GM23338 (cell line): ENCODE measurements at regions not wholly inside any gene's neighbourhood (a gene's known extent, or its start where the extent isn't known, plus 50 kb on each side); places are given as distances from the start of the nearest gene placed in this dataset.

Experiments used
- ATAC-seq: fragments of 200-7000 bp; cut with Tn5 transposase; 3 replicates; pipeline ENCODE4 v1.9.1; 2020
- DNase-seq: peaks from one replicate; pipeline ENCODE4 v3.0.0-alpha.2; 2015; ENCODE audit warnings: low spot score
- H2AFZ ChIP-seq: fragments of 200-600 bp; sonication (generic); 2 replicates; pipeline ENCODE4 v1.8.0; 2016; ENCODE audit warnings: antibody characterized with exemption, mild to moderate bottlenecking, moderate library complexity
- H3F3A ChIP-seq: fragments of 200-600 bp; sonication (generic); replicated peaks from 2 replicates; pipeline ENCODE4 v1.8.0; 2017; ENCODE audit warnings: antibody characterized with exemption, mixed run types, low read depth
- H3K27ac ChIP-seq: fragments of 200-600 bp; sonication (generic); 2 replicates; pipeline ENCODE4 v1.6.1; 2016; ENCODE audit warnings: low read depth
- H3K27me3 ChIP-seq: fragments of 200-600 bp; sonication (generic); 2 replicates; pipeline ENCODE4 v1.8.0; 2016; ENCODE audit warnings: mild to moderate bottlenecking, mixed run types, moderate library complexity; ENCODE audit not compliant: insufficient read depth
- H3K36me3 ChIP-seq: fragments of 200-600 bp; sonication (generic); 2 replicates; pipeline ENCODE4 v1.8.0; 2016; ENCODE audit warnings: mild to moderate bottlenecking; ENCODE audit not compliant: insufficient read depth
- H3K4me1 ChIP-seq: fragments of 200-600 bp; sonication (generic); 2 replicates; pipeline ENCODE4 v1.8.0; 2016; ENCODE audit warnings: mild to moderate bottlenecking, moderate library complexity; ENCODE audit not compliant: insufficient read depth
- H3K4me2 ChIP-seq: fragments of 200-600 bp; sonication (generic); 2 replicates; pipeline ENCODE4 v1.7.1; 2017; ENCODE audit warnings: mixed run types
- H3K4me3 ChIP-seq: fragments of 200-600 bp; sonication (generic); 2 replicates; pipeline ENCODE4 v1.6.1; 2016; ENCODE audit warnings: mixed run types
- H3K79me2 ChIP-seq: fragments of 200-600 bp; sonication (generic); replicated peaks from 2 replicates; pipeline ENCODE4 v1.8.0; 2017; ENCODE audit warnings: mild to moderate bottlenecking; ENCODE audit not compliant: insufficient read depth
- H3K9me2 ChIP-seq: fragments of 200-600 bp; sonication (generic); 2 replicates; pipeline ENCODE4 v1.8.0; 2017; ENCODE audit not compliant: insufficient read depth
- H4K20me1 ChIP-seq: fragments of 200-600 bp; sonication (generic); replicated peaks from 2 replicates; pipeline ENCODE4 v1.8.0; 2017; ENCODE audit warnings: mild to moderate bottlenecking; ENCODE audit not compliant: insufficient read depth
- H3K27ac Mint-ChIP-seq: 2 replicates; pipeline ENCODE4 v1.8.0; 2020; ENCODE audit warnings: inconsistent platforms, mild to moderate bottlenecking, moderate library complexity, mixed read lengths
- H3K27me3 Mint-ChIP-seq: 3 replicates; pipeline ENCODE4 v1.8.0; 2022; ENCODE audit warnings: low read depth, mild to moderate bottlenecking, moderate library complexity, mixed read lengths, inconsistent platforms; ENCODE audit not compliant: insufficient read depth, poor library complexity
- H3K36me3 Mint-ChIP-seq: 3 replicates; pipeline ENCODE4 v1.8.0; 2021; ENCODE audit warnings: low read depth, mild to moderate bottlenecking, inconsistent platforms, moderate library complexity, mixed read lengths
- H3K4me1 Mint-ChIP-seq: 3 replicates; pipeline ENCODE4 v1.8.0; 2020; ENCODE audit warnings: mild to moderate bottlenecking, inconsistent platforms, mixed read lengths
- H3K4me3 Mint-ChIP-seq: 3 replicates; pipeline ENCODE4 v1.8.0; 2021; ENCODE audit warnings: moderate library complexity, mild to moderate bottlenecking, inconsistent platforms, mixed read lengths
- H3K9me3 Mint-ChIP-seq: 3 replicates; pipeline ENCODE4 v1.8.0; 2020; ENCODE audit warnings: moderate library complexity, mild to moderate bottlenecking, inconsistent platforms, mixed read lengths
- CREB1 ChIP-seq: fragments of 250-450 bp; sonication (Bioruptor Pico); IDR thresholded peaks from 2 replicates; pipeline ENCODE4 v1.5.0; 2020; ENCODE audit warnings: low read depth, mild to moderate bottlenecking, moderate library complexity
- EZH2 ChIP-seq: fragments of 200-600 bp; sonication (generic); IDR thresholded peaks from one replicate; pipeline ENCODE4 v1.8.0; 2017; ENCODE audit warnings: antibody characterized with exemption, mild to moderate bottlenecking, low read depth; ENCODE audit not compliant: unreplicated experiment
- EZH2phosphoT487 ChIP-seq: fragments of 200-600 bp; sonication (generic); IDR thresholded peaks from one replicate; pipeline ENCODE4 v1.8.1; 2018; ENCODE audit warnings: antibody characterized with exemption; ENCODE audit not compliant: unreplicated experiment
- JUNB ChIP-seq: IDR thresholded peaks from one replicate; pipeline ENCODE4 v1.6.1; 2016; ENCODE audit warnings: antibody characterized with exemption; ENCODE audit not compliant: unreplicated experiment
- NANOG ChIP-seq: IDR thresholded peaks from 2 replicates; pipeline ENCODE4 v1.6.1; 2016; ENCODE audit warnings: antibody characterized with exemption, borderline replicate concordance
- POLR2AphosphoS5 ChIP-seq: IDR thresholded peaks from 2 replicates; pipeline ENCODE4 v1.6.1; 2016; ENCODE audit warnings: antibody characterized with exemption, low read depth
- STAT1 ChIP-seq: IDR thresholded peaks from one replicate; pipeline ENCODE4 v1.6.1; 2016; ENCODE audit warnings: antibody characterized with exemption; ENCODE audit not compliant: unreplicated experiment
- ZNF331 ChIP-seq: fragments of 250-450 bp; sonication (Bioruptor Pico); IDR thresholded peaks from 2 replicates; pipeline ENCODE4 v1.5.0; 2020; ENCODE audit warnings: low read depth, mild to moderate bottlenecking, moderate library complexity
- TF ChIP-seq, protein P1 (sequence below), 2 experiments: fragments of 200-600 bp in 1 of 2; sonication (generic) in 1 of 2; conservative IDR thresholded peaks; 2 replicates each; pipeline versions ENCODE4 v1.5.1 to v1.6.1; 2016 to 2017; ENCODE audit warnings: antibody characterized with exemption in 2 of 2, low read depth in 2 of 2, mild to moderate bottlenecking in 2 of 2, moderate library complexity in 1 of 2
- TF ChIP-seq, protein P2 (sequence below): IDR thresholded peaks from 2 replicates; pipeline ENCODE4 v1.6.1; 2016; ENCODE audit warnings: antibody characterized with exemption
- TF ChIP-seq, protein P3 (sequence below): IDR thresholded peaks from one replicate; pipeline ENCODE4 v1.6.1; 2018; ENCODE audit warnings: antibody characterized with exemption; ENCODE audit not compliant: unreplicated experiment

DNA sequence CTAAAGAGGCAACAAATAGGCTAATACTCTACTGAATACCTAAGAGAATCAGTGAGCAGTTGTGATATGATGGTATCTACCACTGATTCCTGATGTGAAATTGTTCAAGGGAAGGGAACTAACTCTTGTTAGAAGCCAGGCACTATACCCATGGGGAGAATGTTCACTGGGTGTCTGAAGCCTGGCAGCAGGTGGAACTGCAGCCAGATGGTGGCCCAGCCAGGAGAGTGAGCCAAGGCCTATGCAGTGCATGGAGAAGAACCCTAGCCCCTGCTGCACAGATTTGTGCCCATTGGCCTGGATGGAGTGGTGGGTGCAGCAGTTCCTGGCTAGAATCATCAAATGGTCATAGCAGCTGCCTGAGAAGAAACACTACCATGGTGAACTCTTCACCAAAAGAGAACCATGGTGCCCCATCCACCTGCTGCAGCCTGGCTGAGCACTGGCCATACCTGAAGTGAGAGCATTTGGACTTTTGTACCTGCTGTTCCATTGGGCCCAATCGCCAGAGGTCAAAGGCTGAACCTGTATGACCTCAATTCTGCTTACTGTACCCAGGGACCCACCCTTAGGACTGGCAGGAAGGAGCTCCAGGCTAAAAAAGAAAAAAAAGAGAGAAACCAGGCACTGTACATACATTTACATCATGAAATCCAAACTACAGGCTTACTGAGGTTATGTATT is 118.8 kb upstream of the IVNS1ABP start:
- Histone ChIP-seq H3K27ac (no peak overlapping the region), H3K36me3 (no peaks in the 10 kb centered on the region), H4K20me1 (no peaks in the 10 kb centered on the region), H3K4me3 (no peak overlapping the region), H3K4me1 (no peaks in the 10 kb centered on the region), H3F3A (no peaks in the 10 kb centered on the region), H3K4me2 (no peak overlapping the region), H3K27me3 (no peaks in the 10 kb centered on the region), H3K79me2 (no peaks in the 10 kb centered on the region), H2AFZ (no peak overlapping the region), H3K9me2 (peaks cover 18% of the 10 kb centered on the region)
- Mint-ChIP-seq H3K27me3 (no peaks in the 10 kb centered on the region), H3K4me1 (no peaks in the 10 kb centered on the region), H3K36me3 (no peaks in the 10 kb centered on the region), H3K4me3 (no peak overlapping the region), H3K9me3 (no peaks in the 10 kb centered on the region), H3K27ac (no peak overlapping the region)
- no peak for TF ChIP-seq ZNF331 (CRISPR knock-in tag)
- no peak for TF ChIP-seq EZH2phosphoT487
- no peak for DNase-seq
- ATAC-seq = no peak; the same call in 2 of the 3 replicates

DNA sequence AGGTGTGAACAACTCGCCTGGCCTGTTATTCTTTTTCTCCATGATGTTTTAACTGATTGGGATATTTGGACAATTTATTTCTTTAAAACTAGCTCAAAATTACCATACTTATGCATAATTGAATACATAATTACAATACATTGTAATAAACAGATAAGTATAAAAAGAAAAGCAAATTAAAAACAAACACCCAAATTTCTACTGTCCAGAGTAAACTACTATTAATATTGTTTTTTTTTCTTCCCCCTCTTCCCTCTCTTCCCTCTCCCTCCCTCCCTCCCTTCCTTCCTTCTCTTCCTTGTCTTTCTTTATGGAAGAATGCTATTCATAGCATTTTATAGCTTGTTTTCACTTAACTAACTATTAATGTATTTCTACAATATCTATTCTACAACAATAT is 117.7 kb upstream of the IVNS1ABP start:
- DNase-seq (no peak), ATAC-seq (no peak)
- Histone ChIP-seq H2AFZ (no peak overlapping the region), H3K27me3 (no peaks in the 10 kb centered on the region), H3K4me1 (no peaks in the 10 kb centered on the region), H3K36me3 (no peaks in the 10 kb centered on the region), H3K27ac (no peak overlapping the region), H3K9me2 (peaks cover 13% of the 10 kb centered on the region), H3K4me3 (no peak overlapping the region), H4K20me1 (no peaks in the 10 kb centered on the region), H3F3A (no peaks in the 10 kb centered on the region), H3K4me2 (no peak overlapping the region), H3K79me2 (no peaks in the 10 kb centered on the region)
- Mint-ChIP-seq H3K9me3 (no peaks in the 10 kb centered on the region), H3K4me1 (no peaks in the 10 kb centered on the region), H3K4me3 (no peak overlapping the region), H3K36me3 (no peaks in the 10 kb centered on the region), H3K27ac (no peak overlapping the region), H3K27me3 (no peaks in the 10 kb centered on the region)
- TF ChIP-seq, protein P1, sequence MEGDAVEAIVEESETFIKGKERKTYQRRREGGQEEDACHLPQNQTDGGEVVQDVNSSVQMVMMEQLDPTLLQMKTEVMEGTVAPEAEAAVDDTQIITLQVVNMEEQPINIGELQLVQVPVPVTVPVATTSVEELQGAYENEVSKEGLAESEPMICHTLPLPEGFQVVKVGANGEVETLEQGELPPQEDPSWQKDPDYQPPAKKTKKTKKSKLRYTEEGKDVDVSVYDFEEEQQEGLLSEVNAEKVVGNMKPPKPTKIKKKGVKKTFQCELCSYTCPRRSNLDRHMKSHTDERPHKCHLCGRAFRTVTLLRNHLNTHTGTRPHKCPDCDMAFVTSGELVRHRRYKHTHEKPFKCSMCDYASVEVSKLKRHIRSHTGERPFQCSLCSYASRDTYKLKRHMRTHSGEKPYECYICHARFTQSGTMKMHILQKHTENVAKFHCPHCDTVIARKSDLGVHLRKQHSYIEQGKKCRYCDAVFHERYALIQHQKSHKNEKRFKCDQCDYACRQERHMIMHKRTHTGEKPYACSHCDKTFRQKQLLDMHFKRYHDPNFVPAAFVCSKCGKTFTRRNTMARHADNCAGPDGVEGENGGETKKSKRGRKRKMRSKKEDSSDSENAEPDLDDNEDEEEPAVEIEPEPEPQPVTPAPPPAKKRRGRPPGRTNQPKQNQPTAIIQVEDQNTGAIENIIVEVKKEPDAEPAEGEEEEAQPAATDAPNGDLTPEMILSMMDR (conservative IDR thresholded peaks at IDR 0.05; ENCODE audit: low read depth in 2 of 2) = no peak
- TF ChIP-seq, protein P2, sequence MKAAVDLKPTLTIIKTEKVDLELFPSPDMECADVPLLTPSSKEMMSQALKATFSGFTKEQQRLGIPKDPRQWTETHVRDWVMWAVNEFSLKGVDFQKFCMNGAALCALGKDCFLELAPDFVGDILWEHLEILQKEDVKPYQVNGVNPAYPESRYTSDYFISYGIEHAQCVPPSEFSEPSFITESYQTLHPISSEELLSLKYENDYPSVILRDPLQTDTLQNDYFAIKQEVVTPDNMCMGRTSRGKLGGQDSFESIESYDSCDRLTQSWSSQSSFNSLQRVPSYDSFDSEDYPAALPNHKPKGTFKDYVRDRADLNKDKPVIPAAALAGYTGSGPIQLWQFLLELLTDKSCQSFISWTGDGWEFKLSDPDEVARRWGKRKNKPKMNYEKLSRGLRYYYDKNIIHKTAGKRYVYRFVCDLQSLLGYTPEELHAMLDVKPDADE = no peak
- TF ChIP-seq POLR2AphosphoS5 (no peak), EZH2phosphoT487 (no peak), STAT1 (no peak), EZH2 (no peak), NANOG (no peak), JUNB (no peak), CREB1 (CRISPR knock-in tag) (no peak)
- TF ChIP-seq, protein P3, sequence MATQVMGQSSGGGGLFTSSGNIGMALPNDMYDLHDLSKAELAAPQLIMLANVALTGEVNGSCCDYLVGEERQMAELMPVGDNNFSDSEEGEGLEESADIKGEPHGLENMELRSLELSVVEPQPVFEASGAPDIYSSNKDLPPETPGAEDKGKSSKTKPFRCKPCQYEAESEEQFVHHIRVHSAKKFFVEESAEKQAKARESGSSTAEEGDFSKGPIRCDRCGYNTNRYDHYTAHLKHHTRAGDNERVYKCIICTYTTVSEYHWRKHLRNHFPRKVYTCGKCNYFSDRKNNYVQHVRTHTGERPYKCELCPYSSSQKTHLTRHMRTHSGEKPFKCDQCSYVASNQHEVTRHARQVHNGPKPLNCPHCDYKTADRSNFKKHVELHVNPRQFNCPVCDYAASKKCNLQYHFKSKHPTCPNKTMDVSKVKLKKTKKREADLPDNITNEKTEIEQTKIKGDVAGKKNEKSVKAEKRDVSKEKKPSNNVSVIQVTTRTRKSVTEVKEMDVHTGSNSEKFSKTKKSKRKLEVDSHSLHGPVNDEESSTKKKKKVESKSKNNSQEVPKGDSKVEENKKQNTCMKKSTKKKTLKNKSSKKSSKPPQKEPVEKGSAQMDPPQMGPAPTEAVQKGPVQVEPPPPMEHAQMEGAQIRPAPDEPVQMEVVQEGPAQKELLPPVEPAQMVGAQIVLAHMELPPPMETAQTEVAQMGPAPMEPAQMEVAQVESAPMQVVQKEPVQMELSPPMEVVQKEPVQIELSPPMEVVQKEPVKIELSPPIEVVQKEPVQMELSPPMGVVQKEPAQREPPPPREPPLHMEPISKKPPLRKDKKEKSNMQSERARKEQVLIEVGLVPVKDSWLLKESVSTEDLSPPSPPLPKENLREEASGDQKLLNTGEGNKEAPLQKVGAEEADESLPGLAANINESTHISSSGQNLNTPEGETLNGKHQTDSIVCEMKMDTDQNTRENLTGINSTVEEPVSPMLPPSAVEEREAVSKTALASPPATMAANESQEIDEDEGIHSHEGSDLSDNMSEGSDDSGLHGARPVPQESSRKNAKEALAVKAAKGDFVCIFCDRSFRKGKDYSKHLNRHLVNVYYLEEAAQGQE = no peak
